ENCODE measurements at regions not wholly inside any gene's neighbourhood (a gene's known extent, or its start where the extent isn't known, plus 50 kb on each side); places are given as distances from the start of the nearest gene placed in this dataset.

GRCh38 chr13:50129081-50129705 is 113.9 kb downstream of the KCNRG start:
- Histone ChIP-seq H3K56ac (ENCODE audit: insufficient read length, low read depth, low read length) (no peak overlapping the region), H2BK20ac (ENCODE audit: low read depth, low read length, poor library complexity, severe bottlenecking) (no peak overlapping the region), H2BK15ac (ENCODE audit: low read depth, low read length) (no peak overlapping the region), H3K4me2 (ENCODE audit: insufficient read depth, insufficient read length, low read length) (peak overlapping the region; percentile 77), H4K8ac (replicated peaks; ENCODE audit: insufficient read length, low read depth, low read length) (no peak overlapping the region), H2BK5ac (ENCODE audit: insufficient read length, low read length) (no peak overlapping the region), H3K27ac (ENCODE audit: insufficient read length, low read depth, low read length) (no peak overlapping the region), H4K91ac (ENCODE audit: insufficient read length, low read depth, low read length) (no peak overlapping the region), H2BK120ac (ENCODE audit: low read depth, low read length, poor library complexity, severe bottlenecking) (no peak overlapping the region), H2BK12ac (ENCODE audit: insufficient read length, low read depth, low read length) (no peak overlapping the region), H3K23me2 (ENCODE audit: insufficient read length, low read depth, low read length, poor library complexity, severe bottlenecking) (peaks cover 55% of the 10 kb centered on the region), H3K79me2 (ENCODE audit: insufficient read depth, low read length) (no peaks in the 10 kb centered on the region), H3K23ac (ENCODE audit: insufficient read length, low read depth, low read length) (no peak overlapping the region), H2AFZ (ENCODE audit: low read length) (no peak overlapping the region), H3K18ac (ENCODE audit: insufficient read length, low read depth, low read length) (no peak overlapping the region), H4K5ac (ENCODE audit: insufficient read length, low read depth, low read length) (no peak overlapping the region), H3K4ac (ENCODE audit: low read depth, low read length) (no peak overlapping the region), H3K79me1 (ENCODE audit: insufficient read depth, low read depth, low read length, poor library complexity, severe bottlenecking) (no peaks in the 10 kb centered on the region), H3K4me1 (ENCODE audit: insufficient read depth, low read length) (peaks cover 3% of the 10 kb centered on the region; the same call in 1 of the 2 replicates), H2AK5ac (ENCODE audit: insufficient read length, low read length) (no peak overlapping the region), H3K9ac (ENCODE audit: extremely low read depth, insufficient read length, low read length) (no peak overlapping the region), H3K27me3 (ENCODE audit: insufficient read depth, low read length) (peaks cover 82% of the 10 kb centered on the region), H3K14ac (ENCODE audit: insufficient read depth, low read length) (no peak overlapping the region), H3T11ph (ENCODE audit: low read length) (no peak overlapping the region), H3K9me3 (ENCODE audit: control insufficient read depth, low read depth, low read length) (no peaks in the 10 kb centered on the region), H4K20me1 (ENCODE audit: control insufficient read depth, insufficient read depth, insufficient read length) (no peaks in the 10 kb centered on the region)
- H3K4me1 Mint-ChIP-seq = peaks cover 56 to 61% of the 10 kb centered on the region in 2 experiments
- H3K9me3 Mint-ChIP-seq = peaks cover 0 to 6% of the 10 kb centered on the region in 2 experiments; a peak in 3 of 5 replicates
- DNase-seq = no peak
- no peaks in the 10 kb centered on the region; a peak in 1 of 7 replicates for H3K36me3 Mint-ChIP-seq (ENCODE audit: insufficient read depth in 1 of 3, low read depth in 3 of 3)
- no peak for TF ChIP-seq CTCF (conservative IDR thresholded peaks at IDR 0.05)
- no peak overlapping the region for H3K27ac Mint-ChIP-seq
- H3K4me3 Mint-ChIP-seq = peak overlapping the region; percentile 50 to 82
- H3K27me3 Mint-ChIP-seq (ENCODE audit: low read depth) = peaks cover 87% of the 10 kb centered on the region
- WGBS (ENCODE audit: extremely low coverage, insufficient read length, low lambda C conversion rate) = no CpG with 5 or more reads among the region's 30 CpGs

Data from H9 (cell line).